SK-N-SH treated with all-trans-retinoic acid at 6 μM for 48 hours (cell line): ENCODE measurements at regions not wholly inside any gene's neighbourhood (a gene's known extent, or its start where the extent isn't known, plus 50 kb on each side); places are given as distances from the start of the nearest gene placed in this dataset.

Source experiments
- ARNTL ChIP-seq: fragments of 450-650 bp; formaldehyde crosslinking; IDR thresholded peaks from 2 replicates; pipeline ENCODE4 v1.5.0; 2020; ENCODE audit warnings: low read depth, mild to moderate bottlenecking, moderate library complexity, borderline replicate concordance
- CREB5 ChIP-seq: fragments of 250-450 bp; sonication (Bioruptor Pico); IDR thresholded peaks from 2 replicates; pipeline ENCODE4 v1.5.1; 2020; ENCODE audit warnings: low read depth, mild to moderate bottlenecking, moderate library complexity
- GLIS3 ChIP-seq: fragments of 250-450 bp; sonication (Bioruptor Pico); IDR thresholded peaks from 2 replicates; pipeline ENCODE4 v1.5.0; 2020; ENCODE audit warnings: mild to moderate bottlenecking, moderate library complexity
- PATZ1 ChIP-seq: fragments of 250-450 bp; sonication (Bioruptor Pico); IDR thresholded peaks from 2 replicates; pipeline ENCODE4 v1.8.0; 2020; ENCODE audit warnings: mild to moderate bottlenecking, moderate library complexity, borderline replicate concordance
- PPARA ChIP-seq: fragments of 250-450 bp; sonication (Bioruptor Pico); IDR thresholded peaks from 2 replicates; pipeline ENCODE4 v1.5.0; 2020; ENCODE audit warnings: mild to moderate bottlenecking, borderline replicate concordance
- SNAI2 ChIP-seq: fragments of 250-450 bp; sonication (Bioruptor Pico); IDR thresholded peaks from 2 replicates; pipeline ENCODE4 v1.5.0; 2020; ENCODE audit warnings: mild to moderate bottlenecking, moderate library complexity
- TCF4 ChIP-seq: fragments of 250-450 bp; sonication (Bioruptor Pico); IDR thresholded peaks from 2 replicates; pipeline ENCODE4 v1.8.0; 2021; ENCODE audit warnings: mild to moderate bottlenecking, moderate library complexity, borderline replicate concordance
- TOX ChIP-seq: fragments of 250-450 bp; sonication (Bioruptor Pico); IDR thresholded peaks from 2 replicates; pipeline ENCODE4 v1.8.0; 2021; ENCODE audit warnings: mild to moderate bottlenecking, moderate library complexity, borderline replicate concordance
- TSHZ2 ChIP-seq: fragments of 250-450 bp; sonication (Bioruptor Pico); IDR thresholded peaks from 2 replicates; pipeline ENCODE4 v1.5.0; 2020; ENCODE audit warnings: mild to moderate bottlenecking, moderate library complexity
- ZFP3 ChIP-seq: fragments of 250-450 bp; sonication (Bioruptor Pico); IDR thresholded peaks from 2 replicates; pipeline ENCODE4 v1.5.0; 2020; ENCODE audit warnings: mild to moderate bottlenecking, moderate library complexity
- ZNF565 ChIP-seq: fragments of 450-650 bp; formaldehyde crosslinking; conservative IDR thresholded peaks from 2 replicates; pipeline ENCODE4 v1.5.0; 2020; ENCODE audit warnings: low read depth, mild to moderate bottlenecking, moderate library complexity
- ZNF70 ChIP-seq: fragments of 450-650 bp; formaldehyde crosslinking; IDR thresholded peaks from 2 replicates; pipeline ENCODE4 v1.5.0; 2020; ENCODE audit warnings: mild to moderate bottlenecking, moderate library complexity

GRCh38 chr12:24661657-24662096 lies 287.2 kb downstream of the BCAT1 start:
- TF ChIP-seq TCF4 (CRISPR knock-in tag), result no peak
- TF ChIP-seq SNAI2 (CRISPR knock-in tag), result no peak
- TF ChIP-seq TSHZ2 (CRISPR knock-in tag), result no peak
- TF ChIP-seq PATZ1 (CRISPR knock-in tag), result no peak
- TF ChIP-seq ARNTL (CRISPR knock-in tag), result no peak
- TF ChIP-seq TOX (CRISPR knock-in tag), result no peak
- no peak for TF ChIP-seq ZFP3 (CRISPR knock-in tag)
- no peak for TF ChIP-seq PPARA
- TF ChIP-seq ZNF565 (CRISPR knock-in tag), result no peak
- no peak for TF ChIP-seq ZNF70 (CRISPR knock-in tag)
- no peak for TF ChIP-seq GLIS3 (CRISPR knock-in tag)
- TF ChIP-seq CREB5 (CRISPR knock-in tag), result no peak
